Esophagus mucosa (tissue), 1 donor: ENCODE measurements at regions not wholly inside any gene's neighbourhood (a gene's known extent, or its start where the extent isn't known, plus 50 kb on each side); places are given as distances from the start of the nearest gene placed in this dataset.

Experiments used
- ATAC-seq: fragments of 200-7000 bp; cut with Tn5 transposase; one replicate; pipeline ENCODE4 v1.9.1; 2020
- donor health status: DM: yes; HTN: yes; CAD: no.

GRCh38 chr3:150063237-150063636 is 92.5 kb upstream of the PFN2 start:
- ATAC-seq, result no peak

DNA sequence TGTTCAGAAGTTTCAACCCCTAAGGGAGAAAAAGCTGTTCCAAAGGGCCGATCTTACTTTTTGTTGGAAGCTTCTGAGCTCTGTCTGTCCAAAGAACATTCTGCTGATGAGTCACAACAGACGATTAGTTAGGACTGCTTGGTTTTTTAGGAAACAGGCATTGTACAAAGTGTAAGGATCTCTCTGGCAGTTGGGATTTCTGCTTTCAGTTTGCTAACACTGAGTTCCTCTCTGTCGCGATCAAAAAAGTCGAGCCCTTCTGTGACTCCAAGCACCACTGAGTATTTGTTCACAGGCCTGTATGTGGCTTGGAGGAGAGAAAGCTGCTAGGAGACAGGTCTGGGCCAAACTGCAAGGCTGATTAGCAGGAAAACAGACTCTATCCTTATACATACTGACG is 91.8 kb upstream of the PFN2 start:
- ATAC-seq, result no peak

GRCh38 chr3:150061288-150062024 is 90.8 kb upstream of the PFN2 start:
- ATAC-seq, result no peak

DNA sequence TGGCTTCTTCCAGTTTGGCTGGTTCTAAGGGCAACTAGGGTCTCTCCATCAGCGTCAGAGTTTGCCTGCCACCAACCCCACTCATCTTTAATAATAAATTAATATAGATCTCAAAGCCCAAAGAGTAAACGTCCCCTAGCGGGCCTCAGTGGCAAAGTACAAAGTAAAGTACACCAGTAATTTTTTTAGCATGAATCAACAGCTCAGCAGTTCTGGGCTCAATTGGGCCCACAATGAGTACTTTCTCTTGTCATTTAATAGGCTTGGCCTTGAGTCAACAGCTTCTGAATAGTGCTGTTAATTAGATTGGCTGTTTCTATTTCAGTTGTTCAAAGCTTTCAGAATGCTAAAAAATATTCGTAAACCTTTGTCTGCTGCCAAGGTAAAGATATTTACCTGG is 89.0 kb upstream of the PFN2 start:
- ATAC-seq, result no peak

GRCh38 chr3:150059241-150059640 is 88.5 kb upstream of the PFN2 start:
- no peak for ATAC-seq

GRCh38 chr3:150057227-150057626 is 86.5 kb upstream of the PFN2 start:
- ATAC-seq, result no peak

DNA sequence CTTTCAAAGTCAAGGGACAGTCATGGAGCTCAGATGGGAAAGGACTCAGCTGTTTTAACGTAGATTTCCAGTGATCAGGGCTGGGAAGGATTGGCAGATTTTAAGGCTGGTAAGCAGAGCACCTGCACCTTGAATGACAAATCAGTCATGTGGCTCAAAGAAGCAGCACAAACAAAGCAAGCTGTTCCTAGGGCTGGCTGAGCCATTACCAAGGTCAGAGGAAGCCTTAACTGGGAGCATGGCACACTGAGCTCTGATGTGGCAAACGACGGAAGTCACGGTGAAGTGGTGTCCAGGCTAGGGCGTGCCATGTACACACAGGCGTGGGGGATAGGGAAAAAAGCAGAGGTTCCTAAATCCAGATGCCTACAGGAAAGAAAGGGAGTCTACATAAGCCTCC is 84.6 kb upstream of the PFN2 start:
- ATAC-seq, result no peak

GRCh38 chr3:150054635-150055034 is 83.9 kb upstream of the PFN2 start:
- ATAC-seq, result no peak

- no peak for ATAC-seq
Observed at GRCh38 chr3:150050510-150050909, 79.8 kb upstream of the PFN2 start.

DNA sequence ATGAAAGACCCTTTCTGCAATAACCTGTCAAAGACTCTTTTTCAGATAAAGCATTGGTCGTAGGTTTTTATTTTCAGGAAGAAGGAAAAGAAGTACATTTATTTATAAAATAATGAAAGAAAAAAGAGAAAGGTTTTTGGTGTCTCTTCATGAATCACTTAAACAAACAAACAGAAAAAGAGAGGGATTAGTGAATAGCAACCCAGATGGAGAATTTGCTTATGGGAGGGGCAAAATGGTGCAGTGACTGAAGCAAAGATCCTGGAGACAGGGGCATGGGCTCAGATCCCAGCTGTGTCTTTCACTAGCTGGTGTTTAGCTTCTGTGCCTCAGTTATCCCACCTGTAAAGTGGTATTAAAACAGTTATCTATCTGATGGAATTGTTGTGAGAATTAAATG is 78.6 kb upstream of the PFN2 start:
- no peak for ATAC-seq

DNA sequence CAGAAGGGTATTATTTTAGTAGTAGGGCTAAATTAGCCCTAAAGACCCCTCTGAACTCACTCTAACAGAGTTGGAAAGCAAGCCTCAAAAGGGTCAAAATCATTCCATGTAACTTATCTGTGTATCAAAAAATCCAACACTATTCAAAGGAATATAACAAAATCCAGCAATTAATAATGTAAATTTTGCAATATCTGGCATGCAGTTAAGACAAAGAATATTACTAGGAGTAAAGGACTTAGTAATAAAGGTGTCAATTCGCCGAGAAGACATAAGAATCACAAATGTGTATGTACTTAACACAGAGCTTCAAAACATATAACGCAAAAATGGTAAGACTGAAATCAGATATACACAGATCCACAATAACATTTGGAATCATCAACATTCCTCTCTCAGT is 71.2 kb upstream of the PFN2 start:
- ATAC-seq, result no peak

DNA sequence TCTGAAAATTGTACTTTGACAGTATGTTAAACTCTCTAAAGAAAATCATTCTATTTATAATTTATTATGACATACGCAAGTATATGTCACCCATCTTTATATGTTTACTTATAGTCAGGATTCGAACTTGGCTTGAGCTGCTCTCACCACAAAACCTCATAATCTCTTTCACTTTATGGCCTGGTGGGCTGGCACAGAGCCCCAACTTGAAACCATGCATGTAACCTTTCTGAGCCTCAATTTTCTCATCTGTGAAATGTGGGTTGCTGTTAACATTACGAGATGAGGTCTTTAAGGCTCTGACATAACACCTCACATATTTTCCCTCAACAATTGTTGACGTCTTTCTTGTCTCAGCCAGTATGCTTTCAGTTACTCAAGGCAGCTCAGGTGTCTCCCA is 69.4 kb upstream of the PFN2 start:
- no peak for ATAC-seq

- no peak for ATAC-seq
Observed at GRCh38 chr3:150038830-150039229, 68.1 kb upstream of the PFN2 start.

DNA sequence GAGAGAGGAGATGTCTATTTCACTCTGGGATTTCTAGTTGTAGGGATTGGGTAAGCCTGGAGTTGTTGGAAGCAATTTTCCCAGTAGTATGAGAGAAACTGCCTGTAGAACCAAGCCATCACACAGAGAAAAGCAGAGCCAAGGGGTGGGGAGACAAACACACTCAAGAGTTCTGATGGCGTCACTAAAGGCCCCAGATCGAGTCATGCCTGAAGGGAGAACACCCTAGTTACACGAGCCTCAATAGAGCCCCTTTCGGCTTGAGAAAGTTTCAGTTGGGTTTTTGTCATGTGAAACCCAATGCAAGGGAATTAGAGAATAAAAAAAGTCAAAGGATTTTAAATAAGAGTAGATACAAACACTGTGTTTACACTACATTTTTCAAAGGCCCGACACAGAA is 66.1 kb upstream of the PFN2 start:
- ATAC-seq, result no peak

GRCh38 chr3:150035910-150036612 is 65.4 kb upstream of the PFN2 start:
- no peak for ATAC-seq

GRCh38 chr3:150035301-150035779 is 64.6 kb upstream of the PFN2 start:
- ATAC-seq, result no peak

GRCh38 chr3:150033721-150034120 is 63.0 kb upstream of the PFN2 start:
- no peak for ATAC-seq

- ATAC-seq, result no peak
Observed at GRCh38 chr3:150030841-150031240, 60.1 kb upstream of the PFN2 start.

DNA sequence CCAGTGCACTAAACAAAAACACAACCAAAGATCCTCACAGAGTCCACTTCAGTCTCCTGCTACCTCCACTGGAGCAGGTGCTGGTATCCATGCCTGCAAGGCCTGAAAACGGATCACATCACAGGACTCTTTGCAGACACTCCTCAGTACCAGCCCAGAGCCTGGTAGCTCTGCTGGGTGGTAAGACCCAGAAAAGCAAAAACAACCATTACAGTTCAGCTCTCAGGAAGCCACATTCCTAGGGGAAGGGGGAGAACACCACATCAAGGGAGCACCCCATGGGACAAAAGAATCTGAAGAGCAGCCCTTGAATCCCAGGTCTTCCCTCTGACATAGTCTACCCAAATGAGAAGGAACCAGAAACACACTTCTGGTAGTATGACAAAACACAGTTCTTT is 52.5 kb upstream of the PFN2 start:
- ATAC-seq, result no peak

GRCh38 chr3:150022381-150023238 is 51.9 kb upstream of the PFN2 start:
- no peak for ATAC-seq

DNA sequence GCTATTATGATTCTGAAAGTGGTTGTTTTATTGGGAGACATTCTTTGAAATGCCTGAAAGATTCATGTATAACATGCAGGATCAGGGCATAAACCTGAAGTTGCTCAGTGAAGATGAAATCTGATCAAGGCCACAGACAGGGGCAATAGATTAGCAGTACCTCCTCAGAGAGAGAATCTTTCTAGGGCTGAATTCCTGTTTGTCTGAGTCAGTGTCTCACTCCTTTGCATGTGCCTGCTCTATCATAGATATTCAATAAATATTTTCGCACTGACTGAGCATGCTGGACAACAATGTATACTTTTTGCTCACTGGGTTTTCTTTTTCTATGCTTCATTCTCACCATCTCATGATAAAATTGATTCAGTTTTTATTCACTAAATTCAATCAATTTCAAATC is 49.8 kb upstream of the PFN2 start:
- no peak for ATAC-seq
